GM21367 (cell line): ENCODE measurements at regions not wholly inside any gene's neighbourhood (a gene's known extent, or its start where the extent isn't known, plus 50 kb on each side); places are given as distances from the start of the nearest gene placed in this dataset.
"Not testable (repeated sequence)": the region's sequence is repeated elsewhere in the genome, so short reads cannot be mapped to it uniquely, and the experiment has no call there.

Experiments used
- ATAC-seq: cut with Tn5 transposase; IDR thresholded peaks from one replicate; pipeline ENCODE4 v1.9.1; 2021; ENCODE audit not compliant: unreplicated experiment

- ATAC-seq = no peak
These were observed 325.9 kb upstream of the TNC start for GRCh38 chr9:115443890-115444289.

GRCh38 chr9:115444959-115445358 is 327.0 kb upstream of the TNC start:
- ATAC-seq = no peak

- ATAC-seq = no peak
These were observed 327.7 kb upstream of the TNC start for GRCh38 chr9:115445655-115446054.

- no peak for ATAC-seq
These were observed 338.6 kb upstream of the TNC start for GRCh38 chr9:115456515-115456914.

GRCh38 chr9:115461280-115461679 is 343.3 kb upstream of the TNC start:
- ATAC-seq = no peak

GRCh38 chr9:115462623-115463022 is 344.7 kb upstream of the TNC start:
- ATAC-seq = no peak

- ATAC-seq = no peak
These were observed 348.8 kb upstream of the TNC start for GRCh38 chr9:115466756-115467155.

GRCh38 chr9:115469841-115470240 is 351.9 kb upstream of the TNC start:
- no peak for ATAC-seq

- not testable (repeated sequence) for ATAC-seq
These were observed 355.1 kb upstream of the TNC start for GRCh38 chr9:115473032-115473431.

- ATAC-seq = no peak
These were observed 363.8 kb upstream of the TNC start for GRCh38 chr9:115481769-115482168.

GRCh38 chr9:115482747-115483146 is 364.8 kb upstream of the TNC start:
- no peak for ATAC-seq

GRCh38 chr9:115492869-115493268 is 374.9 kb upstream of the TNC start:
- no peak for ATAC-seq

GRCh38 chr9:115494393-115494792 is 376.4 kb upstream of the TNC start:
- ATAC-seq = no peak

GRCh38 chr9:115495052-115495635 is 377.2 kb upstream of the TNC start:
- no peak for ATAC-seq

GRCh38 chr9:115495836-115496235 is 377.9 kb upstream of the TNC start:
- no peak for ATAC-seq

- no peak for ATAC-seq
These were observed 380.3 kb upstream of the TNC start for GRCh38 chr9:115498303-115498702.

GRCh38 chr9:115507148-115507547 is 389.2 kb upstream of the TNC start:
- ATAC-seq = no peak

GRCh38 chr9:115513148-115513547 is 395.2 kb upstream of the TNC start:
- ATAC-seq = no peak

GRCh38 chr9:115514454-115514853 is 396.5 kb upstream of the TNC start:
- ATAC-seq = no peak

- no peak for ATAC-seq
These were observed 399.5 kb upstream of the TNC start for GRCh38 chr9:115517335-115518075.

- no peak for ATAC-seq
These were observed 402.7 kb upstream of the TNC start for GRCh38 chr9:115520646-115521045.

GRCh38 chr9:115522912-115523311 is 405.0 kb upstream of the TNC start:
- no peak for ATAC-seq
